Urinary bladder (tissue), 3 donors: ENCODE measurements at regions not wholly inside any gene's neighbourhood (a gene's known extent, or its start where the extent isn't known, plus 50 kb on each side); places are given as distances from the start of the nearest gene placed in this dataset.

ENCODE experiments used
- DNase-seq: peaks from one replicate; pipeline ENCODE4 v3.0.0-alpha.2; 2015; ENCODE audit errors: extremely low spot score
- H3K27ac ChIP-seq: one replicate; pipeline ENCODE4 v1.5.1; 2013; ENCODE audit warnings: low read depth, mild to moderate bottlenecking, moderate library complexity
- H3K36me3 ChIP-seq: one replicate; pipeline ENCODE4 v1.6.1; 2013; ENCODE audit warnings: mild to moderate bottlenecking, moderate library complexity; ENCODE audit not compliant: insufficient read depth
- H3K4me1 ChIP-seq: one replicate; pipeline ENCODE4 v1.6.1; 2013; ENCODE audit warnings: mild to moderate bottlenecking, moderate library complexity; ENCODE audit not compliant: insufficient read depth
- H3K4me3 ChIP-seq: one replicate; pipeline ENCODE4 v1.5.1; 2013; ENCODE audit warnings: low read depth, low read length
- WGBS: extraction: QIAGEN DNeasy Blood & Tissue Kit; methylation state at CpG from one replicate; pipeline ENCODE4 v1.1.7; 2013; 5-methylcytosine and 5-hydroxymethylcytosine counted together
- donor health status: healthy with polysubstance abuse.
- donor health status: healthy.

DNA sequence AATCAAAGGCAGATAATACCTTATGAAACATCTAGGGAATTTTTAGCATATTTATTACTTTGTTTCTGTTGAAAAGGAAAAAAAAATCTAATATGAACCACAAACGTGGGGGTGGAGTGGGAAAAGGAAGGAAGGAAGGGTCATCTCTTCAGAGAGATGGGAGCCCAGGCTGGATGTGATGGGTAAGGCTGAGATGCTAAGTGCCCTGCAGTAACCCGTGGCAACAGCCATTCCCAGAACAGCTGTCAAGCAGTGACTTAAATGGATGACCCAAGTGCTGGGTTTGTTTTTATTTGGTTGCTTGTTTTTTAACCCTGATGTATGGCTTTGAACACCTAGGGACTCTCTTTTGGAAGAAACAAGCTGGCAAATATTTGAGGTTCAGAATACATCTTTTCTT lies 50.7 kb upstream of the KLF7 start:
- H3K4me3 ChIP-seq, result no peak overlapping the region
- H3K27ac ChIP-seq, result no peak overlapping the region
- 35% methylated on average over 2 of the region's 2 CpGs for WGBS
- DNase-seq, result no peak
- H3K36me3 ChIP-seq, result no peaks in the 10 kb centered on the region
- H3K4me1 ChIP-seq, result no peaks in the 10 kb centered on the region

DNA sequence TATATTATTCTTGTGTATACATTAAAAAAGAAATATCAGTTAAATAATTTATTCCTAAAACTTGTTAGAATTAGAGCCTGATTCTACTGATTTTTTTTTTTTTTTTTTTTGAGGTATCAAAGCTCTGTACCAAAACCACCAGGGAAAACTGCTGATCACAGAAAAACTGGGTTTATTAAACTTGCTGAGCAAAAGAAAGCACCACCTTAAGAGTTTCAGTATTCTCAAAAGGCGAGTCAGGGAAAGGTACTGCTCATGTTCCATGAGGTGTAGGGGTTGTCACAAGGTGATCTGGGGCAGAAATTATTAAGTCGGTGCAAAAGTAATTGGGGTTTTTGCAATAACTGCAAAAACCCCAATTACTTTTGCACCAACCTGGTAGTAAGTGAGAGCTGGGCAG lies 51.7 kb upstream of the KLF7 start:
- Histone ChIP-seq H3K4me1 (no peaks in the 10 kb centered on the region), H3K27ac (no peak overlapping the region), H3K36me3 (no peaks in the 10 kb centered on the region), H3K4me3 (no peak overlapping the region)
- no peak for DNase-seq
- 90% methylated on average over 2 of the region's 2 CpGs for WGBS

GRCh38 chr2:207219081-207219630 lies 53.4 kb upstream of the KLF7 start:
- Histone ChIP-seq H3K4me1 (no peaks in the 10 kb centered on the region), H3K27ac (no peak overlapping the region), H3K36me3 (no peaks in the 10 kb centered on the region), H3K4me3 (no peak overlapping the region)
- WGBS, result 83% methylated on average over 4 of the region's 4 CpGs
- DNase-seq, result no peak

- no peaks in the 10 kb centered on the region for H3K4me1 ChIP-seq
- H3K4me3 ChIP-seq, result no peak overlapping the region
- WGBS, result 47% methylated on average over 10 of the region's 10 CpGs
- H3K27ac ChIP-seq, result no peak overlapping the region
- DNase-seq, result no peak
- H3K36me3 ChIP-seq, result no peaks in the 10 kb centered on the region
Measured at GRCh38 chr2:207219676-207220501, 54.1 kb upstream of the KLF7 start.

DNA sequence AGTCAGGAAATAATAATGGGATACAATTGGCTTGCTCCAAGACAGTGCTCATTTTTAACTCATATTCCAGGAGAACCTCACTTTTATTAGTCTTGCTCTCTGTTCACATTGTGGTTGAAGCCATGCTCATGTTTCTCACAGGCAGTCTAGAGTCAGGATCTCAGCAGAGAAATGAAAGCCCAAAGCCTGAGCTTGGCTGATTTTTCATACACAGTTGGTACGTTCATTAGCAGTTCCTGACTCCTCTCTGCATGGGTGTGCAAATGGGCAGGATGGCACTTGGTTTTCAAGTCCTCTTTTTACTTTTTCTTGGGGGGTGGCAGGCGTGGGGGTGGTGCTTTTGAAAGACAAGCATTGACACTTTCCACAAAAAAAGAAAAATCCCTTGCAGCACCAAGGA lies 56.0 kb upstream of the KLF7 start:
- H3K27ac ChIP-seq, result no peak overlapping the region
- 53% methylated on average over 2 of the region's 2 CpGs for WGBS
- no peaks in the 10 kb centered on the region for H3K36me3 ChIP-seq
- no peaks in the 10 kb centered on the region for H3K4me1 ChIP-seq
- no peak overlapping the region for H3K4me3 ChIP-seq
- no peak for DNase-seq

DNA sequence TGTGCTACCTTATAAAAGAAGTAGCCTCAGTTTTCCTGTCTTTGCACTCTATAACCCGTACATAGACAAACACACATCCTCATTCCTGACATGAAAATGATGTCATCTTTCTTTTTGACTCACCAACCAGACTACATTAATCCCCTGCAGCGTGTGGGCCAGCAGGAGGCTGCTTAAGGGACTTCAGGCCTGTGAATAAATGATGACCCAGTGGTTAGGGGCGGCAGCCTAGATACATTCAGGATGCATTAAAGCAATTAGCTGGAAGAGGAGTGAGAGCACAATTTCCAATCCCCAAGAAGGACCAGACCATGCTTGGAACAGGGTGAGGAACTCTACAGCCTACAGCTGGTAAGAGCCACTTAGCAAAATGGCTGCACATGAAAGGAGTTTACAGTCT lies 57.3 kb upstream of the KLF7 start:
- WGBS, result 68% methylated on average over 3 of the region's 3 CpGs
- no peak overlapping the region for H3K27ac ChIP-seq
- no peak for DNase-seq
- H3K36me3 ChIP-seq, result no peaks in the 10 kb centered on the region
- no peaks in the 10 kb centered on the region for H3K4me1 ChIP-seq
- H3K4me3 ChIP-seq, result no peak overlapping the region

GRCh38 chr2:207224381-207224780 lies 58.6 kb upstream of the KLF7 start:
- no peak overlapping the region for H3K4me3 ChIP-seq
- H3K36me3 ChIP-seq, result no peaks in the 10 kb centered on the region
- no peak for DNase-seq
- no peaks in the 10 kb centered on the region for H3K4me1 ChIP-seq
- 95% methylated on average over 1 of the region's 1 CpG for WGBS
- H3K27ac ChIP-seq, result no peak overlapping the region

- H3K4me3 ChIP-seq, result no peak overlapping the region
- H3K36me3 ChIP-seq, result no peaks in the 10 kb centered on the region
- no peak for DNase-seq
- H3K4me1 ChIP-seq, result no peaks in the 10 kb centered on the region
- no peak overlapping the region for H3K27ac ChIP-seq
- WGBS, result 76% methylated on average over 8 of the region's 8 CpGs
Measured at GRCh38 chr2:207224791-207225482, 59.2 kb upstream of the KLF7 start.

GRCh38 chr2:207225773-207226172 lies 60.0 kb upstream of the KLF7 start:
- DNase-seq, result no peak
- WGBS, result 79% methylated on average over 6 of the region's 6 CpGs

GRCh38 chr2:207226243-207226642 lies 60.5 kb upstream of the KLF7 start:
- Histone ChIP-seq H3K27ac (no peak overlapping the region), H3K36me3 (no peaks in the 10 kb centered on the region), H3K4me1 (no peaks in the 10 kb centered on the region), H3K4me3 (no peak overlapping the region)
- no peak for DNase-seq

More at GRCh38 chr2:207225773-207226172, 60.0 kb upstream of the KLF7 start:
- Histone ChIP-seq H3K4me3 (no peak overlapping the region), H3K4me1 (no peaks in the 10 kb centered on the region), H3K27ac (no peak overlapping the region), H3K36me3 (no peaks in the 10 kb centered on the region)

DNA sequence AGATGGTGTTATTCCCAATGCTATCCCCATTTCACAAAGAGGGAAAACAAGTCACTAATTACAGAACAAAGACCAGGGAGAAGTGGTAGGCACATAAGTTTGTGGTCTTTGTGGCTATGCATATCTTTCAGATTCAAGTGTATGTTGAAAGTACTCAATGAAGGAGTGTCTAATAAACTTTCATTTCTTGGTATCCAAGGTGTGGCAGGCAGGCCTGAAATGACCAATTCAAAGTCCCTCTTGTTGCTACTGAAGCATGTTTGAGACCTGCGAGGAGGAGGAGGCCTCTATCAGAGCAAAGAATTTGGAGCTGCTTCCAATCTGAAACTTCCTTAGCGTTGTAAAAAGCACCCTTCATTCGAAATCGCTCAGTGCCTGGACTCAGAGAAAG lies 60.9 kb upstream of the KLF7 start:
- DNase-seq, result no peak
- H3K4me3 ChIP-seq, result no peak overlapping the region
- H3K27ac ChIP-seq, result no peak overlapping the region
- WGBS, result 34% methylated on average over 4 of the region's 4 CpGs
- no peaks in the 10 kb centered on the region for H3K4me1 ChIP-seq
- no peaks in the 10 kb centered on the region for H3K36me3 ChIP-seq

DNA sequence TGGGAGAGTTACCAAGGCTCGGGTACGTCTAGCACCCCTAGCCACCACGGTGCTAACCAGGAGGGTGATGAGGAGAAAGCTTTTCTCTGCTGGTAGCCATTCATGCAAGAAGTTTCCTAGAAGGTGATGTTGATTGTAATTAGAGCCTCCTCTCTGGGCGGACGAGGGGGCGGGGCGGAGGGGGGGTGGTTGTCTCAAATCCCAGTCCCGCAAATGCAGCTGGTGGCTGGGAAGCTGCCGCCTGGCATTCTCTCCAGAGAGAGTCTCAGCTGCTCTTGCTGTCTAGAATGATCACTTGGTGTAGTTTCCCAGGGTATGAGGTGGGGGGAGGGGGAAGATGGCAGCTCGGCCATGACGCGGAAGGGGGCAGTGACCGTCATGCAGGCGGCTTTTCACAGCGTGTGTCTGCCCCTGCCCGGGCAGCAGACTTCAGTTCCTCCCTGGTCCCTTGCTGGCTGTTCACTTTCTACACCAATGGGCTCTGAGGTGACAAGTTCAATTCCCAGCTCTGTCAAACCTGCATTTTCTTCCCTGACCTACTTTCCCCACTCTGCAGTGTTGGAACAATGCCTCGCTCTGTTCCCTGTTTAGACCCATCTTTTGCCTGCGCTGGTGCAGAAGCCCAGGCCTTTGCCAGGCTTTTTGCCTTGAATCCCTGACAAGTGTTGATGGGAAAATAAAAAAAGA lies 61.5 kb upstream of the KLF7 start:
- no peak overlapping the region for H3K27ac ChIP-seq
- H3K4me3 ChIP-seq, result no peak overlapping the region
- H3K36me3 ChIP-seq, result no peaks in the 10 kb centered on the region
- 29% methylated on average over 18 of the region's 18 CpGs for WGBS
- DNase-seq, result no peak
- no peaks in the 10 kb centered on the region for H3K4me1 ChIP-seq

GRCh38 chr2:207227749-207228145 lies 62.0 kb upstream of the KLF7 start:
- DNase-seq, result no peak
- WGBS, result 35% methylated on average over 3 of the region's 3 CpGs
- Histone ChIP-seq H3K27ac (no peak overlapping the region), H3K4me3 (no peak overlapping the region), H3K36me3 (no peaks in the 10 kb centered on the region), H3K4me1 (no peaks in the 10 kb centered on the region)

DNA sequence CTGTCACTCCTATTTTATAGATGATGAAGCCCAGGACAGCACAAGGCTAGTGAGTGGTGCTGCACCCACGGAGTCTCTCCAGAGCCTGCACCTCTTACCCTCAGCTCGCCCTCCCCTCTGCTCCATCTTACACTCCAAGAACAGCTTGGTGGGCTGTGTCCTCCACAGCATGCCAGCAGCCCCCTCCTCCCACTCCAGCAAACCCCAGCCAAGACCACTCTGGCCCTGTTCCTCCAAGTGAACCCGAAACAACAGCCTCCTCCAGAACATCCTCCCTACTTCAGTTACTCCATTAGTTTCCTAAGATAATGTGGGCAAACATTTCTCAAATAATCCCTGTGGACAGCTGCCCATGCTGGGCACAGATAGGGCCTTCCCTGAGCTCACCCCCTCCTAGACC lies 62.7 kb upstream of the KLF7 start:
- Histone ChIP-seq H3K4me1 (no peaks in the 10 kb centered on the region), H3K27ac (no peak overlapping the region)
- DNase-seq, result no peak

More for the DNA sequence above, 62.7 kb upstream of the KLF7 start:
- 94% methylated on average over 3 of the region's 3 CpGs for WGBS
- Histone ChIP-seq H3K4me3 (no peak overlapping the region), H3K36me3 (no peaks in the 10 kb centered on the region)
